K562 (cell line): ENCODE measurements at regions not wholly inside any gene's neighbourhood (a gene's known extent, or its start where the extent isn't known, plus 50 kb on each side); places are given as distances from the start of the nearest gene placed in this dataset.

Source experiments
- ATAC-seq: fragments of 200-7000 bp; cut with Tn5 transposase; 3 replicates; pipeline ENCODE4 v1.9.1; 2020; ENCODE audit warnings: moderate library complexity
- BruUV-seq: library from RNA; stranded (reverse); fragments of 400-500 nt; replicated peaks from 2 replicates; lab custom pipeline; 2021; lab: Mats Ljungman, UMichigan
- CTCF ChIA-PET: fragments of 300-600 bp; formaldehyde crosslinking; extraction: SDS; loops from one replicate; lab custom pipeline; 2021; ENCODE audit warnings: low intra/inter-chr PET ratio; lab: Yijun Ruan, JAX
- POLR2A ChIA-PET: fragments of 300-600, 350-650 bp; sonication (Branson Sonifier 250); formaldehyde crosslinking; extraction: SDS; loops from one replicate; lab custom pipeline; 2021; ENCODE audit warnings: antibody characterized with exemption, inconsistent platforms; lab: Yijun Ruan, JAX
- DNase-seq, 4 experiments: peaks; one replicate each; pipeline versions ENCODE4 v3.0.0 to v3.0.0-alpha.2; 2011 to 2018; ENCODE audit warnings: low spot score in 3 of 4, mixed read lengths in 3 of 4; ENCODE audit errors: extremely low read depth in 1 of 4
- FAIRE-seq: peaks from 2 replicates; lab custom pipeline; 2011; peaks lifted over from hg19 to GRCh38; lab: Jason Lieb, UNC
- H2AFZ ChIP-seq: 2 replicates; pipeline ENCODE4 v1.6.0; 2011; ENCODE audit warnings: low read depth, low read length, control low read depth, inconsistent platforms
- H3K27ac ChIP-seq: fragments of 200-600 bp; 3 replicates; pipeline ENCODE4 v1.8.0; 2011; ENCODE audit warnings: low read depth, mild to moderate bottlenecking, control low read depth, inconsistent platforms, low read length, moderate library complexity, mixed read lengths; ENCODE audit errors: extremely low read depth
- H3K27me3 ChIP-seq, 2 experiments: fragments of 300-600 bp in 1 of 2; 2 replicates in 1 of 2; 3 replicates in 1 of 2; pipeline versions ENCODE4 v1.6.0 to v1.8.0; 2011; ENCODE audit warnings: inconsistent platforms in 2 of 2, low read length in 2 of 2, mild to moderate bottlenecking in 1 of 2, mixed read lengths in 1 of 2, moderate library complexity in 1 of 2; ENCODE audit not compliant: control insufficient read depth in 2 of 2, insufficient read depth in 2 of 2
- H3K36me3 ChIP-seq: fragments of 300-600 bp; 3 replicates; pipeline ENCODE4 v1.8.0; 2011; ENCODE audit warnings: mild to moderate bottlenecking, low read length, inconsistent platforms; ENCODE audit not compliant: control insufficient read depth, insufficient read depth
- H3K4me1 ChIP-seq, 2 experiments: fragments of 200-600 bp in 1 of 2; replicated peaks in 1 of 2; 2 replicates in 1 of 2; 3 replicates in 1 of 2; pipeline versions ENCODE4 v1.5.1 to v1.8.0; 2011; ENCODE audit warnings: inconsistent platforms in 2 of 2, low read length in 2 of 2, mild to moderate bottlenecking in 1 of 2, mixed read lengths in 1 of 2, moderate library complexity in 1 of 2; ENCODE audit not compliant: control insufficient read depth in 2 of 2, insufficient read depth in 2 of 2
- H3K4me2 ChIP-seq: 2 replicates; pipeline ENCODE4 v1.6.1; 2011; ENCODE audit warnings: low read length, control low read depth, inconsistent platforms, mixed read lengths; ENCODE audit not compliant: insufficient read depth
- H3K4me3 ChIP-seq: fragments of 200-600 bp; sonication (generic), shearing (Covaris generic); 2 replicates; pipeline ENCODE4 v1.5.1; 2016; ENCODE audit warnings: control low read depth, inconsistent platforms
- H3K79me2 ChIP-seq: fragments of 200-600 bp; 3 replicates; pipeline ENCODE4 v1.8.0; 2011; ENCODE audit warnings: low read length, inconsistent platforms; ENCODE audit not compliant: control insufficient read depth, insufficient read depth
- H3K9ac ChIP-seq, 2 experiments: 2 replicates each; pipeline versions ENCODE4 v1.6.0 to v1.6.1; 2011; ENCODE audit warnings: low read depth in 2 of 2, low read length in 2 of 2, control low read depth in 1 of 2, inconsistent platforms in 1 of 2, mild to moderate bottlenecking in 1 of 2, mixed read lengths in 1 of 2; ENCODE audit not compliant: insufficient read depth in 1 of 2
- H3K9me1 ChIP-seq: one replicate; pipeline ENCODE4 v1.6.0; 2011; ENCODE audit warnings: inconsistent platforms, mild to moderate bottlenecking, low read length, moderate library complexity; ENCODE audit not compliant: control insufficient read depth, insufficient read depth
- H3K9me3 ChIP-seq: replicated peaks from 2 replicates; pipeline ENCODE4 v1.5.1; 2011; ENCODE audit warnings: low read depth, low read length, inconsistent platforms; ENCODE audit not compliant: control insufficient read depth, insufficient read depth
- H4K20me1 ChIP-seq: replicated peaks from 2 replicates; pipeline ENCODE4 v1.6.1; 2011; ENCODE audit warnings: low read length, inconsistent platforms, mixed read lengths; ENCODE audit not compliant: control insufficient read depth, insufficient read depth
- BCOR ChIP-seq: fragments of 450-650 bp; IDR thresholded peaks from 2 replicates; pipeline ENCODE4 v1.6.1; 2016
- ELF4 ChIP-seq: fragments of 450-650 bp; formaldehyde crosslinking; IDR thresholded peaks from 2 replicates; pipeline ENCODE4 v1.4.0; 2022; ENCODE audit warnings: missing genetic modification characterization
- NFATC3 ChIP-seq: fragments of 450-650 bp; IDR thresholded peaks from 2 replicates; pipeline ENCODE4 v1.6.1; 2017; ENCODE audit warnings: mild to moderate bottlenecking
- RAD51 ChIP-seq: fragments of 450-650 bp; IDR thresholded peaks from 2 replicates; pipeline ENCODE4 v1.7.1; 2016; ENCODE audit warnings: low read depth, mild to moderate bottlenecking, borderline replicate concordance
- SMAD2 ChIP-seq: fragments of 150-350 bp; IDR thresholded peaks from 2 replicates; pipeline ENCODE4 v1.6.1; 2014; ENCODE audit warnings: low read depth, mild to moderate bottlenecking, low read length
- SRSF9 ChIP-seq: fragments of 200-400 bp; formaldehyde crosslinking; IDR thresholded peaks from 2 replicates; pipeline ENCODE4 v1.6.1; 2017; ENCODE audit warnings: low read depth, low read length, borderline replicate concordance
- ZNF24 ChIP-seq: fragments of 450-650 bp; IDR thresholded peaks from 2 replicates; pipeline ENCODE4 v1.6.1; 2016
- ZNF311 ChIP-seq: fragments of 250-450 bp; sonication (Bioruptor Pico); IDR thresholded peaks from 2 replicates; pipeline ENCODE4 v1.4.0; 2020; ENCODE audit warnings: mild to moderate bottlenecking, moderate library complexity
- ZNF699 ChIP-seq: fragments of 250-450 bp; sonication (Bioruptor Pico); IDR thresholded peaks from 2 replicates; pipeline ENCODE4 v1.8.0; 2021; ENCODE audit warnings: mild to moderate bottlenecking, moderate library complexity; ENCODE audit not compliant: insufficient replicate concordance
- WGBS: fragments of 100-300 bp; shearing (Covaris generic); methylation state at CpG from one replicate; pipeline ENCODE4 v1.1.6; 2016; ENCODE audit warnings: low coverage, mixed read lengths; ENCODE audit not compliant: insufficient coverage; ENCODE audit errors: missing lambda C conversion rate; 5-methylcytosine and 5-hydroxymethylcytosine counted together
- in situ Hi-C: fragments of 300-500 bp; cut with MboI; formaldehyde crosslinking; loops from 4 replicates; pipeline ENCODE4 v1.15.0; 2018; ENCODE audit warnings: inconsistent platforms, mixed read lengths
- intact Hi-C: fragments of 100-400 bp; cut with micrococcal nuclease; formaldehyde crosslinking; loops from 2 replicates; pipeline ENCODE4 v1.14.2; 2022
- TF ChIP-seq, protein P1 (sequence below): fragments of 250-450 bp; sonication (Bioruptor Pico); IDR thresholded peaks from 2 replicates; pipeline ENCODE4 v1.5.0; 2021
- TF ChIP-seq, protein P2 (sequence below): IDR thresholded peaks from 2 replicates; pipeline ENCODE4 v1.6.1; 2011; ENCODE audit warnings: borderline replicate concordance, low read depth, mild to moderate bottlenecking, moderate library complexity, low read length; ENCODE audit not compliant: insufficient read depth, poor library complexity, severe bottlenecking

DNA sequence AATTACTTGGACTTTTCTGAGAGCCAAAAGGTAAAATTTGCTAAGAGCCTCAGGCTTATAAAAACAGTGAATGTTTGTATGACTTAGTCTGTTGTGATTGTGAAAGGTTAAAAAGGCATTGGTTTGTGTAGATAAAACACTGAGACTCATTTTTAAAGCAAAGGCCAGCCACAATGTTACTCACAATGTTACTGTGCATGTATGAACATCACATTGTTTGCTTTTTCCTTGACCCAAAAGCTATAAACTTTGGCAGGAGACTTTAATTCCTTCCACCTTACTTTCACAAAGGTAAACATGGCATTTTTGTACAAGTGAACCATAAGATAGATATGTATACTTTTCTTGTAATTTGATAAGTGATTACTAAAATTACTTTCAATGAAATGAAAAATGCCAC, 70.5 kb downstream of the NPAP1 start:
- H2AFZ ChIP-seq, result no peak overlapping the region
- TF ChIP-seq ELF4 (CRISPR knock-in tag) (no peak), ZNF24 (no peak), BCOR (no peak), ZNF699 (CRISPR knock-in tag) (no peak), RAD51 (no peak)
- TF ChIP-seq, protein P1, sequence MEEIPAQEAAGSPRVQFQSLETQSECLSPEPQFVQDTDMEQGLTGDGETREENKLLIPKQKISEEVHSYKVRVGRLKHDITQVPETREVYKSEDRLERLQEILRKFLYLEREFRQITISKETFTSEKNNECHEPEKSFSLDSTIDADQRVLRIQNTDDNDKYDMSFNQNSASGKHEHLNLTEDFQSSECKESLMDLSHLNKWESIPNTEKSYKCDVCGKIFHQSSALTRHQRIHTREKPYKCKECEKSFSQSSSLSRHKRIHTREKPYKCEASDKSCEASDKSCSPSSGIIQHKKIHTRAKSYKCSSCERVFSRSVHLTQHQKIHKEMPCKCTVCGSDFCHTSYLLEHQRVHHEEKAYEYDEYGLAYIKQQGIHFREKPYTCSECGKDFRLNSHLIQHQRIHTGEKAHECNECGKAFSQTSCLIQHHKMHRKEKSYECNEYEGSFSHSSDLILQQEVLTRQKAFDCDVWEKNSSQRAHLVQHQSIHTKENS, result no peak
- TF ChIP-seq, all 486 proteins: peak for 0
- ATAC-seq, result no peak
- in situ Hi-C loops, result no loop called here
- Histone ChIP-seq H3K4me1 (no peaks in the 10 kb centered on the region), H3K9ac (no peak overlapping the region), H3K9me3 (no peaks in the 10 kb centered on the region), H3K27ac (no peak overlapping the region), H3K36me3 (no peaks in the 10 kb centered on the region), H3K79me2 (no peaks in the 10 kb centered on the region), H4K20me1 (no peaks in the 10 kb centered on the region), H3K27me3 (no peaks in the 10 kb centered on the region), H3K4me3 (no peak overlapping the region), H3K4me2 (no peak overlapping the region), H3K9me1 (no peaks in the 10 kb centered on the region)
- intact Hi-C loops, result no loop called here
- BruUV-seq, result no TSS peak
- DNase-seq, result no peak
- ChIA-PET CTCF (no interaction called here), POLR2A (no interaction called here)
- FAIRE-seq, result no peak

DNA sequence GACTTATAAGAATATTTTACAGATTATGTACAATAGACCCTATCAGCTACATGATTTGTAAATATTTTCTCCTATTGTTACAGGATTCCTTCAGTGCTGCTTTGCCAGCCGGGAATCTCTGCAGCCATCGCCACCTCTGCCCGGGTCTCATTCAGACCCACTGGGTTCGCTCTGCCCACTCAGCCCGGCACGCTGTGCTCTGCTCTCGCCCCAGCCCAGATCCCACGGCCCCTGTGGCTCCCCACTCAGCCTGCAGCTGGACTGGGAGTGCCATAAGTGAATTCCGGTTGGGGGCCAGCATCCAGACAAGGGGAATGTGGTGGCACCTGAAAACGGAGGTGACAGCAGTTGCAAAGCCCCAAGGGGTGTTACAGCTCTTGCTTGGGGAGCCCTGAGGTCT, 71.8 kb downstream of the NPAP1 start:
- no peak for ATAC-seq
- Histone ChIP-seq H3K4me3 (no peak overlapping the region), H3K4me1 (no peaks in the 10 kb centered on the region), H2AFZ (no peak overlapping the region), H3K27me3 (no peaks in the 10 kb centered on the region), H3K9me1 (no peaks in the 10 kb centered on the region), H3K36me3 (no peaks in the 10 kb centered on the region), H3K9me3 (no peaks in the 10 kb centered on the region), H3K9ac (no peak overlapping the region), H4K20me1 (no peaks in the 10 kb centered on the region), H3K79me2 (no peaks in the 10 kb centered on the region), H3K27ac (no peak overlapping the region), H3K4me2 (no peak overlapping the region)
- no TSS peak for BruUV-seq
- no peak for DNase-seq
- intact Hi-C loops, result no loop called here
- in situ Hi-C loops, result no loop called here
- 2% methylated on average over 10 of the region's 10 CpGs for WGBS
- no peak for FAIRE-seq
- CTCF ChIA-PET, result no interaction called here
- TF ChIP-seq SRSF9, result no peak
- TF ChIP-seq SMAD2, result no peak
- TF ChIP-seq, protein P2, sequence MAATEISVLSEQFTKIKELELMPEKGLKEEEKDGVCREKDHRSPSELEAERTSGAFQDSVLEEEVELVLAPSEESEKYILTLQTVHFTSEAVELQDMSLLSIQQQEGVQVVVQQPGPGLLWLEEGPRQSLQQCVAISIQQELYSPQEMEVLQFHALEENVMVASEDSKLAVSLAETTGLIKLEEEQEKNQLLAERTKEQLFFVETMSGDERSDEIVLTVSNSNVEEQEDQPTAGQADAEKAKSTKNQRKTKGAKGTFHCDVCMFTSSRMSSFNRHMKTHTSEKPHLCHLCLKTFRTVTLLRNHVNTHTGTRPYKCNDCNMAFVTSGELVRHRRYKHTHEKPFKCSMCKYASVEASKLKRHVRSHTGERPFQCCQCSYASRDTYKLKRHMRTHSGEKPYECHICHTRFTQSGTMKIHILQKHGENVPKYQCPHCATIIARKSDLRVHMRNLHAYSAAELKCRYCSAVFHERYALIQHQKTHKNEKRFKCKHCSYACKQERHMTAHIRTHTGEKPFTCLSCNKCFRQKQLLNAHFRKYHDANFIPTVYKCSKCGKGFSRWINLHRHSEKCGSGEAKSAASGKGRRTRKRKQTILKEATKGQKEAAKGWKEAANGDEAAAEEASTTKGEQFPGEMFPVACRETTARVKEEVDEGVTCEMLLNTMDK, result no peak
- TF ChIP-seq ZNF311 (CRISPR knock-in tag), result no peak
- no peak for TF ChIP-seq NFATC3
- TF ChIP-seq, all 486 proteins: peak for 0
- POLR2A ChIA-PET, result no interaction called here
